Ovary (tissue), 3 donors: ENCODE measurements at regions not wholly inside any gene's neighbourhood (a gene's known extent, or its start where the extent isn't known, plus 50 kb on each side); places are given as distances from the start of the nearest gene placed in this dataset.

Experiments used
- CTCF ChIP-seq, 3 donors: fragments of 450-650 bp in 2 of 3; fragments of 200-600 bp in 1 of 3; IDR thresholded peaks; one replicate each; pipeline versions ENCODE4 v1.5.1 to v1.8.0; 2016 to 2022; ENCODE audit warnings: antibody characterized with exemption in 3 of 3, mild to moderate bottlenecking in 1 of 3
- EP300 ChIP-seq: sonication (generic); formaldehyde crosslinking; IDR thresholded peaks from one replicate; pipeline ENCODE4 v1.6.1; 2017; ENCODE audit warnings: antibody characterized with exemption
- POLR2A ChIP-seq: fragments of 450-650 bp; IDR thresholded peaks from one replicate; pipeline ENCODE4 v1.6.1; 2017; ENCODE audit warnings: antibody characterized with exemption, mild to moderate bottlenecking, moderate library complexity
- donor health status: DM: no; HTN: no; CAD: no.

DNA sequence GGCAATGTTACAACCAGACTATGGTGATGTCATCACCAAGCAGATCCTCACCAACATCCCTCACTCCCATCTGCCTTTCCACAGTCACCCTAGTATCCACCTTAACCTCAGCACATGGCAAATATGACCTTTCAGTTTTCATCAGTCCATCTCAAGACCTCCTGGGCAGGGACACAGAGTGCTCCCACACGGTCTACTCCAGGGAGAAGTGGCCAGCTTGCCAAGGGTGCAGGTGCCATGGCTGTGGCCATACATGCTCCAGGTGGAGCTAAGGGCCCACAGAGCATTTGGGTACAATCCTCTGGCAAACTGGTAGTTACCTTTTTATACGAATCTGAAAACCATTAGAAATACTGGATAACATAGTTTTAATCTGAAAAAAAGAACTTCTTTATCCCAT is 453.1 kb downstream of the ADCYAP1 start:
- no peak for TF ChIP-seq POLR2A
- no peak for TF ChIP-seq CTCF (IDR thresholded peaks at IDR 0.05)
- TF ChIP-seq EP300, result no peak
